DND-41 (cell line): ENCODE measurements at regions not wholly inside any gene's neighbourhood (a gene's known extent, or its start where the extent isn't known, plus 50 kb on each side); places are given as distances from the start of the nearest gene placed in this dataset.

Experiments
- CTCF ChIP-seq: IDR thresholded peaks from 2 replicates; pipeline ENCODE4 v1.5.1; 2012; ENCODE audit warnings: borderline replicate concordance, low read length, moderate library complexity, mild to moderate bottlenecking; ENCODE audit not compliant: poor library complexity, severe bottlenecking; ENCODE audit errors: extremely low read depth
- EZH2 ChIP-seq: IDR thresholded peaks from 3 replicates; pipeline ENCODE4 v1.6.1; 2012; ENCODE audit warnings: borderline replicate concordance, low read depth, mild to moderate bottlenecking, moderate library complexity, low read length, inconsistent platforms; ENCODE audit not compliant: severe bottlenecking

GRCh38 chr19:30968841-30969399, 380.3 kb downstream of the TSHZ3 start:
- TF ChIP-seq CTCF, result no peak
- no peak for TF ChIP-seq EZH2
